HEK293T (cell line): ENCODE measurements at regions not wholly inside any gene's neighbourhood (a gene's known extent, or its start where the extent isn't known, plus 50 kb on each side); places are given as distances from the start of the nearest gene placed in this dataset.

ENCODE experiments used
- BHLHE40 ChIP-seq: fragments of 450-650 bp; IDR thresholded peaks from 2 replicates; pipeline ENCODE4 v1.6.1; 2016; ENCODE audit warnings: mild to moderate bottlenecking, moderate library complexity, borderline replicate concordance
- FOXK2 ChIP-seq: fragments of 450-650 bp; IDR thresholded peaks from 2 replicates; pipeline ENCODE4 v1.6.1; 2016; ENCODE audit warnings: mild to moderate bottlenecking
- HDGF ChIP-seq: fragments of 450-650 bp; IDR thresholded peaks from 2 replicates; pipeline ENCODE4 v1.6.1; 2017; ENCODE audit warnings: antibody characterized with exemption, borderline replicate concordance
- LEF1 ChIP-seq: fragments of 450-650 bp; IDR thresholded peaks from 2 replicates; pipeline ENCODE4 v1.6.1; 2017; ENCODE audit warnings: mild to moderate bottlenecking, borderline replicate concordance
- NFRKB ChIP-seq: fragments of 450-650 bp; IDR thresholded peaks from 2 replicates; pipeline ENCODE4 v1.6.1; 2016; ENCODE audit warnings: mild to moderate bottlenecking, moderate library complexity
- PKNOX1 ChIP-seq: fragments of 450-650 bp; IDR thresholded peaks from 2 replicates; pipeline ENCODE4 v1.6.1; 2016

- TF ChIP-seq LEF1 (no peak), NFRKB (no peak), BHLHE40 (no peak), HDGF (no peak), PKNOX1 (no peak), FOXK2 (no peak)
Observed at GRCh38 chr1:197995408-197996258, 78.5 kb downstream of the LHX9 start.
